Caco-2 (cell line): ENCODE measurements at regions not wholly inside any gene's neighbourhood (a gene's known extent, or its start where the extent isn't known, plus 50 kb on each side); places are given as distances from the start of the nearest gene placed in this dataset.

ENCODE experiments used
- BruUV-seq: library from RNA; stranded (reverse); fragments of 400-500 nt; replicated peaks from 2 replicates; lab custom pipeline; 2021; lab: Mats Ljungman, UMichigan
- CTCF ChIA-PET: fragments of 300-600 bp; sonication (Branson Sonifier 250); formaldehyde crosslinking; loops from one replicate; lab custom pipeline; 2022; ENCODE audit warnings: antibody characterized with exemption; lab: Charles Lee
- POLR2A ChIA-PET: fragments of 300-600 bp; sonication (Branson Sonifier 250); formaldehyde crosslinking; loops from one replicate; lab custom pipeline; 2022; ENCODE audit warnings: antibody characterized with exemption; lab: Charles Lee
- DNase-seq, 2 experiments: peaks; one replicate each; pipeline versions ENCODE4 v3.0.0 to v3.0.0-alpha.2; 2020 to 2022
- H3K27me3 ChIP-seq: replicated peaks from 2 replicates; pipeline ENCODE4 v1.6.0; 2011; ENCODE audit warnings: low read length; ENCODE audit not compliant: control insufficient read depth, insufficient read depth
- H3K36me3 ChIP-seq: 2 replicates; pipeline ENCODE4 v1.5.1; 2011; ENCODE audit warnings: low read length; ENCODE audit not compliant: control insufficient read depth, insufficient read depth
- H3K4me1 ChIP-seq: fragments of 250-450 bp; sonication (Bioruptor Pico); 2 replicates; pipeline ENCODE4 v1.5.1; 2020; ENCODE audit warnings: mild to moderate bottlenecking
- H3K4me3 ChIP-seq: 2 replicates; pipeline ENCODE4 v1.5.1; 2011; ENCODE audit warnings: low read depth, mild to moderate bottlenecking, control low read depth, low read length
- H3K9me3 ChIP-seq: fragments of 250-450 bp; sonication (Bioruptor Pico); 2 replicates; pipeline ENCODE4 v1.5.1; 2020; ENCODE audit warnings: mild to moderate bottlenecking, moderate library complexity
- H3K27ac Mint-ChIP-seq: one replicate; pipeline ENCODE4 v1.8.0; 2022; ENCODE audit warnings: mixed read lengths; ENCODE audit not compliant: unreplicated experiment
- H3K27me3 Mint-ChIP-seq: one replicate; pipeline ENCODE4 v1.8.0; 2022; ENCODE audit warnings: mixed read lengths; ENCODE audit not compliant: insufficient read depth, unreplicated experiment
- H3K36me3 Mint-ChIP-seq: one replicate; pipeline ENCODE4 v1.8.0; 2022; ENCODE audit warnings: mild to moderate bottlenecking, mixed read lengths; ENCODE audit not compliant: insufficient read depth, unreplicated experiment
- H3K4me1 Mint-ChIP-seq: one replicate; pipeline ENCODE4 v1.8.0; 2022; ENCODE audit warnings: low read depth, mixed read lengths; ENCODE audit not compliant: unreplicated experiment
- H3K4me3 Mint-ChIP-seq: one replicate; pipeline ENCODE4 v1.8.0; 2022; ENCODE audit warnings: mild to moderate bottlenecking, moderate library complexity, mixed read lengths; ENCODE audit not compliant: unreplicated experiment
- H3K9me3 Mint-ChIP-seq: one replicate; pipeline ENCODE4 v1.8.0; 2022; ENCODE audit warnings: mixed read lengths; ENCODE audit not compliant: unreplicated experiment
- intact Hi-C: fragments of 100-400 bp; cut with micrococcal nuclease; formaldehyde crosslinking; loops from one replicate; pipeline ENCODE4 v1.10.0; 2022; ENCODE audit not compliant: unreplicated experiment
- TF ChIP-seq, protein P1 (sequence below), 2 experiments: fragments of 200-600 bp in 1 of 2; IDR thresholded peaks; 1 replicate in 1 of 2; 2 replicates in 1 of 2; pipeline versions ENCODE4 v1.5.1 to v1.8.0; 2011 to 2022; ENCODE audit warnings: antibody characterized with exemption in 1 of 2, control low read depth in 1 of 2, inconsistent platforms in 1 of 2, low read depth in 1 of 2, low read length in 1 of 2, mild to moderate bottlenecking in 1 of 2, moderate library complexity in 1 of 2; ENCODE audit not compliant: insufficient read depth in 1 of 2, severe bottlenecking in 1 of 2, unreplicated experiment in 1 of 2

DNA sequence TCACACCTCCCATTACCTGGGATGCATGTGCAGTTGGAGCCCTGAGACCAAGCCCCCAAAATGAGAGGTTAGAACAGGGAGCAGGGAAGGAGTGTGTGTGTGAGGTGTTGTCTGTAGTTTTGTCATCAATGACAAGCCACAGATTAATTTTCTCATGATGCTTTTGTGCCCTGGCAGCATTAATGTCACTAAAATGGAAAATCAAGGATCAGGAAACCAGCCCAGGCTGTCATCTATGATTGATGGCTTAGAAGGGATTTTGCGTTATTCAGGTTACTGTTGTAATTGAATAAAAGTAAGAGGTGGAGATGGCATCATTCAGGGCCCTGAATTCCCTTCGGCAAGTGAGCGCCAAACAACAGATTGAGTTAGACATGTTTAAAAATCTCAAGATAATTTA is 130.5 kb upstream of the C1QTNF7 start:
- no peak overlapping the region for H3K4me3 Mint-ChIP-seq
- Histone ChIP-seq H3K36me3 (no peaks in the 10 kb centered on the region), H3K4me1 (no peaks in the 10 kb centered on the region), H3K27me3 (no peaks in the 10 kb centered on the region; the same call in 1 of the 2 replicates), H3K4me3 (no peak overlapping the region), H3K9me3 (no peaks in the 10 kb centered on the region)
- H3K27ac Mint-ChIP-seq, result no peak overlapping the region
- no peaks in the 10 kb centered on the region for H3K36me3 Mint-ChIP-seq
- TF ChIP-seq, protein P1, sequence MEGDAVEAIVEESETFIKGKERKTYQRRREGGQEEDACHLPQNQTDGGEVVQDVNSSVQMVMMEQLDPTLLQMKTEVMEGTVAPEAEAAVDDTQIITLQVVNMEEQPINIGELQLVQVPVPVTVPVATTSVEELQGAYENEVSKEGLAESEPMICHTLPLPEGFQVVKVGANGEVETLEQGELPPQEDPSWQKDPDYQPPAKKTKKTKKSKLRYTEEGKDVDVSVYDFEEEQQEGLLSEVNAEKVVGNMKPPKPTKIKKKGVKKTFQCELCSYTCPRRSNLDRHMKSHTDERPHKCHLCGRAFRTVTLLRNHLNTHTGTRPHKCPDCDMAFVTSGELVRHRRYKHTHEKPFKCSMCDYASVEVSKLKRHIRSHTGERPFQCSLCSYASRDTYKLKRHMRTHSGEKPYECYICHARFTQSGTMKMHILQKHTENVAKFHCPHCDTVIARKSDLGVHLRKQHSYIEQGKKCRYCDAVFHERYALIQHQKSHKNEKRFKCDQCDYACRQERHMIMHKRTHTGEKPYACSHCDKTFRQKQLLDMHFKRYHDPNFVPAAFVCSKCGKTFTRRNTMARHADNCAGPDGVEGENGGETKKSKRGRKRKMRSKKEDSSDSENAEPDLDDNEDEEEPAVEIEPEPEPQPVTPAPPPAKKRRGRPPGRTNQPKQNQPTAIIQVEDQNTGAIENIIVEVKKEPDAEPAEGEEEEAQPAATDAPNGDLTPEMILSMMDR (IDR thresholded peaks at IDR 0.05; ENCODE audit: insufficient read depth in 1 of 2, low read depth in 1 of 2, low read length in 1 of 2, severe bottlenecking in 1 of 2, unreplicated experiment in 1 of 2), result no peak
- H3K4me1 Mint-ChIP-seq, result no peaks in the 10 kb centered on the region
- no TSS peak for BruUV-seq
- POLR2A ChIA-PET, result no interaction called here
- no peaks in the 10 kb centered on the region for H3K27me3 Mint-ChIP-seq
- no peak for DNase-seq
- intact Hi-C loops, result no loop called here
- H3K9me3 Mint-ChIP-seq, result no peaks in the 10 kb centered on the region
- CTCF ChIA-PET, result no interaction called here

DNA sequence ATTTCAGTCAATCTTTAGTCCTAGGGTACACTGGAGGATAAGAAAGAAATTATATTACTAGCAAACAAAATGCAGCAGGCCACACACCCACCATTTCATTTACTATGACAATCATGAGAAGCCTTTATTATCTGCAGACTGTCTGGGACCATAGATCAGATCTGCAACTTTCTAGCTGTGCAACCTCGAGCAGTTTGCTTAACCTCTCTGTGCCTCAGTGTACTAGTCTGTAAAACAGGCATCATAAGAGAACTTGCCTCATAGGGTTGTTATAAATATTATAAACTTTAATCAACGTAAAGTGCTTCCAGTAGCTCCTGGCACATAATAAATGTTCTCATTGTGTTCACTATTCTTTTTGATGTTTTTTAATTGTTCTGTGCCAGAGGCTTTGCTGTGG is 128.2 kb upstream of the C1QTNF7 start:
- intact Hi-C loops, result no loop called here
- Mint-ChIP-seq H3K27me3 (peaks cover 6% of the 10 kb centered on the region), H3K9me3 (no peaks in the 10 kb centered on the region)

DNA sequence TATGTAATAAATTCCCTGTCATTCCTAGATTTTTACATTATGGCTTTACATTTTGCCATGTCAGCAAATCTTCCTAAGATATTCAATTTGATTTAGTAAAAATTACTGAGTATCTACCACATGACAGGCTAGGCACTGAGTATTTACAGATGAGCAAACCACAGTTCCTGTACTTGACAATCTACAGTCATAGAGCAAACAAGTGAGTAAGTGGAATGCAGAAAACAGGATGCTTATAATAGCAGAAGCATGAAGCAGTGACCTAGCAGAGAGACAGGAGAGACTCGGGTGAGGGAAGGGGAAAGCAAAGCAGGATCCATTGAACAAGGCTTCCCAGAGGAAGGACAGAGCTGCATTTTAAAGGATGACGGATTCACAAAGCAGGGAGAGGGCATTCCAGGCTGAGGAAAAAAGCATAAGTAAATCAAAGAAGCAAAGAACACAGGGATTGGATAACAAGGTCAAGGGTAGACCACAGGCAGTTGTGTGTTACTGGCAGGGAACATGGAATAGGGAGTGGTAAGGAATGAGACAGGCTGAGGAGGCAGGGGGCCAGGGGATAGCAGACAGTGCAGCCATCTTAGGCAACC is 124.7 kb upstream of the C1QTNF7 start:
- H3K4me1 ChIP-seq, result no peaks in the 10 kb centered on the region
- Mint-ChIP-seq H3K27ac (no peak overlapping the region), H3K36me3 (no peaks in the 10 kb centered on the region), H3K4me1 (no peaks in the 10 kb centered on the region), H3K27me3 (peaks cover 11% of the 10 kb centered on the region), H3K9me3 (no peaks in the 10 kb centered on the region), H3K4me3 (no peak overlapping the region)
- TF ChIP-seq, protein P1 (IDR thresholded peaks at IDR 0.05; ENCODE audit: insufficient read depth in 1 of 2, low read depth in 1 of 2, low read length in 1 of 2, severe bottlenecking in 1 of 2, unreplicated experiment in 1 of 2), result no peak
- no peaks in the 10 kb centered on the region for H3K9me3 ChIP-seq
- ChIA-PET CTCF (no interaction called here), POLR2A (no interaction called here)
- no peak for DNase-seq
- H3K27me3 ChIP-seq, result no peaks in the 10 kb centered on the region; the same call in 1 of the 2 replicates
- no peaks in the 10 kb centered on the region for H3K36me3 ChIP-seq
- no peak overlapping the region for H3K4me3 ChIP-seq
- no TSS peak for BruUV-seq
- intact Hi-C loops, result no loop called here

More for the DNA sequence above, 128.2 kb upstream of the C1QTNF7 start:
- no peaks in the 10 kb centered on the region for H3K4me1 Mint-ChIP-seq
- POLR2A ChIA-PET, result no interaction called here
- Histone ChIP-seq H3K4me1 (no peaks in the 10 kb centered on the region), H3K9me3 (no peaks in the 10 kb centered on the region), H3K27me3 (no peaks in the 10 kb centered on the region; the same call in 1 of the 2 replicates), H3K36me3 (no peaks in the 10 kb centered on the region), H3K4me3 (no peak overlapping the region)
- TF ChIP-seq, protein P1 (IDR thresholded peaks at IDR 0.05; ENCODE audit: insufficient read depth in 1 of 2, low read depth in 1 of 2, low read length in 1 of 2, severe bottlenecking in 1 of 2, unreplicated experiment in 1 of 2), result no peak
- H3K27ac Mint-ChIP-seq, result no peak overlapping the region
- BruUV-seq, result no TSS peak
- H3K36me3 Mint-ChIP-seq, result no peaks in the 10 kb centered on the region
- H3K4me3 Mint-ChIP-seq, result no peak overlapping the region
- CTCF ChIA-PET, result no interaction called here
- DNase-seq, result no peak
